ENCODE measurements at regions not wholly inside any gene's neighbourhood (a gene's known extent, or its start where the extent isn't known, plus 50 kb on each side); places are given as distances from the start of the nearest gene placed in this dataset.
A peak's percentile ranks its signal among the peaks of the same experiment; 100 is the strongest.

DNA sequence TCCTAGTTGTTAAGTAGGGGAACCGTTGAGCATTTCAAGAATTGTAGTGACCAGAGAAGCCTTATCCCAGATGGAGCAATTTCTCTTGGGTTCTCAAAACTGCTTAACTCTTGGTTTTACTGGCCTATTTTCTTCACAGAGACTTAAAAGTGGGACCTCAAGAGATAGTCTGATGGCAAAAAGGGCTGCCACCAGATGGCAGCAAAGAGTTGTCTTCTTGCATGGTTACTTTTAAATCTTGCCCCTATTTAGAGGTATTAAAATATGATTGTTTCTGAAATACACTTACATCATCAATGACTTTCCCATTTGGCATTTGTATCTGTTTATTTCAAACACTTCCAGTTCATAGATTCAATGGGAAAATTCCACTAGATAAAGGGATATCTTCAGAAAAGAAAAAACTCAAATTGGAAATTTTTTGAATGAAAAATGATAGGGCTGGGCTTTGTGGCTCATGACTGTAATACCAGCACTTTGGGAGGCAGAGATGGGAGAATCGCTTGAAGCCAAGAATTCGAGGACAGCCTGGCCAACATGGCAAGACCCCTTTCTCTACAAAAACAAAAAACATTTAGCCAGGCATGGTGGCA, 69.9 kb upstream of the CNTN1 start:
- WGBS (ENCODE audit: insufficient coverage), result 67% methylated on average over 1 of the region's 3 CpGs
- no peaks in the 10 kb centered on the region for H4K20me1 ChIP-seq (ENCODE audit: insufficient read depth, low read length)
- Mint-ChIP-seq H3K9me3 (peaks cover 0 to 1% (median 0%) of the 10 kb centered on the region in 7 donors), H3K27me3 (ENCODE audit: low read depth in 3 of 3) (peaks cover 0 to 2% (median 0%) of the 10 kb centered on the region in 3 donors), H3K4me3 (no peak overlapping the region), H3K27ac (no peak overlapping the region), H3K4me1 (no peaks in the 10 kb centered on the region), H3K36me3 (no peaks in the 10 kb centered on the region)
- H3K79me2 ChIP-seq (ENCODE audit: insufficient read depth, low read length), result no peaks in the 10 kb centered on the region
- no peaks in the 10 kb centered on the region for H3K36me3 ChIP-seq (replicated peaks in 1 of 2; ENCODE audit: control insufficient read depth in 1 of 2, insufficient read depth in 2 of 2, low read length in 2 of 2)
- H3K4me1 ChIP-seq (ENCODE audit: control insufficient read depth in 1 of 2, insufficient read depth in 2 of 2, low read length in 2 of 2), result no peaks in the 10 kb centered on the region
- no peak overlapping the region for H3K9ac ChIP-seq (ENCODE audit: insufficient read depth, low read length, poor library complexity, severe bottlenecking)
- H3K4me2 ChIP-seq (replicated peaks; ENCODE audit: extremely low read depth, low read length, poor library complexity, severe bottlenecking), result no peak overlapping the region
- intact Hi-C loops (cut with micrococcal nuclease), result no loop called here
- H2AFZ ChIP-seq (ENCODE audit: insufficient read depth, low read depth, low read length, poor library complexity, severe bottlenecking), result no peak overlapping the region
- H3K27me3 ChIP-seq (ENCODE audit: control insufficient read depth in 2 of 2, insufficient read depth in 2 of 2, low read length in 2 of 2), result no peaks in the 10 kb centered on the region
- H3K9me3 ChIP-seq (replicated peaks in 1 of 2; ENCODE audit: control insufficient read depth in 1 of 2, insufficient read depth in 1 of 2, low read length in 2 of 2), result no peaks in the 10 kb centered on the region
- no peak overlapping the region for H3K4me3 ChIP-seq (replicated peaks in 1 of 3; ENCODE audit: low read depth in 2 of 3, low read length in 3 of 3)
- TF ChIP-seq, protein P1, sequence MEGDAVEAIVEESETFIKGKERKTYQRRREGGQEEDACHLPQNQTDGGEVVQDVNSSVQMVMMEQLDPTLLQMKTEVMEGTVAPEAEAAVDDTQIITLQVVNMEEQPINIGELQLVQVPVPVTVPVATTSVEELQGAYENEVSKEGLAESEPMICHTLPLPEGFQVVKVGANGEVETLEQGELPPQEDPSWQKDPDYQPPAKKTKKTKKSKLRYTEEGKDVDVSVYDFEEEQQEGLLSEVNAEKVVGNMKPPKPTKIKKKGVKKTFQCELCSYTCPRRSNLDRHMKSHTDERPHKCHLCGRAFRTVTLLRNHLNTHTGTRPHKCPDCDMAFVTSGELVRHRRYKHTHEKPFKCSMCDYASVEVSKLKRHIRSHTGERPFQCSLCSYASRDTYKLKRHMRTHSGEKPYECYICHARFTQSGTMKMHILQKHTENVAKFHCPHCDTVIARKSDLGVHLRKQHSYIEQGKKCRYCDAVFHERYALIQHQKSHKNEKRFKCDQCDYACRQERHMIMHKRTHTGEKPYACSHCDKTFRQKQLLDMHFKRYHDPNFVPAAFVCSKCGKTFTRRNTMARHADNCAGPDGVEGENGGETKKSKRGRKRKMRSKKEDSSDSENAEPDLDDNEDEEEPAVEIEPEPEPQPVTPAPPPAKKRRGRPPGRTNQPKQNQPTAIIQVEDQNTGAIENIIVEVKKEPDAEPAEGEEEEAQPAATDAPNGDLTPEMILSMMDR (IDR thresholded peaks at IDR 0.05), result peak; percentile 73
- no peak overlapping the region for H3K27ac ChIP-seq (ENCODE audit: low read depth in 1 of 2, low read length in 2 of 2)
- DNase-seq, result peak in 2 of 3 donors; percentile 4 to 7

DNA sequence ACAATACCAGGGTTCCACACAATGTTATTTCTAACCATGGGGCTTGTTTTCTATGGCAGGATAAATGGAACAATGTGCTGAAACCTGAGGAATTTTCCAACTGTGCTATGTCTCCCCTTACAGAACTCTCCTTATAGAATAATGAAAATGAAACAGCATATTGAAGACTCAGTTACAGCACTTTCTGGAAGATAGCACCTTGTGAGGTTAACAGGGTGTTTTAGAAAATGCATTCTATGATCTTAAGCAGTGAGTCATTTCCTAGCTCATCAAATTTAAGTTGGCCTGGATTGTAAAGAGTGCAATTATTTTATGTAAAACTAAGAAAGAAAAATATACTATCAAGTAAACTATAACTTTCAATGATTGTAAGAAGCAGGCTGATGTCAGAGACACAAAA, 60.1 kb upstream of the CNTN1 start:
- no peak for DNase-seq
- Mint-ChIP-seq H3K27me3 (ENCODE audit: low read depth in 3 of 3) (peaks cover 0 to 3% (median 1%) of the 10 kb centered on the region in 3 donors), H3K9me3 (peaks cover 0 to under 1% (median 0%) of the 10 kb centered on the region in 7 donors), H3K4me1 (no peaks in the 10 kb centered on the region), H3K4me3 (no peak overlapping the region), H3K36me3 (no peaks in the 10 kb centered on the region), H3K27ac (no peak overlapping the region)
- Histone ChIP-seq H3K4me3 (replicated peaks in 1 of 3; ENCODE audit: low read depth in 2 of 3, low read length in 3 of 3) (no peak overlapping the region), H3K4me2 (replicated peaks; ENCODE audit: extremely low read depth, low read length, poor library complexity, severe bottlenecking) (no peak overlapping the region), H2AFZ (ENCODE audit: insufficient read depth, low read depth, low read length, poor library complexity, severe bottlenecking) (no peak overlapping the region), H3K9ac (ENCODE audit: insufficient read depth, low read length, poor library complexity, severe bottlenecking) (no peak overlapping the region), H3K4me1 (ENCODE audit: control insufficient read depth in 1 of 2, insufficient read depth in 2 of 2, low read length in 2 of 2) (no peaks in the 10 kb centered on the region), H4K20me1 (ENCODE audit: insufficient read depth, low read length) (no peaks in the 10 kb centered on the region), H3K27ac (ENCODE audit: low read depth in 1 of 2, low read length in 2 of 2) (no peak overlapping the region), H3K79me2 (ENCODE audit: insufficient read depth, low read length) (no peaks in the 10 kb centered on the region), H3K27me3 (ENCODE audit: control insufficient read depth in 2 of 2, insufficient read depth in 2 of 2, low read length in 2 of 2) (no peaks in the 10 kb centered on the region), H3K9me3 (replicated peaks in 1 of 2; ENCODE audit: control insufficient read depth in 1 of 2, insufficient read depth in 1 of 2, low read length in 2 of 2) (no peaks in the 10 kb centered on the region), H3K36me3 (replicated peaks in 1 of 2; ENCODE audit: control insufficient read depth in 1 of 2, insufficient read depth in 2 of 2, low read length in 2 of 2) (no peaks in the 10 kb centered on the region)
- intact Hi-C loops (cut with micrococcal nuclease), result no loop called here
- TF ChIP-seq, protein P1 (IDR thresholded peaks at IDR 0.05), result no peak

Measured in CD14-positive monocyte (primary cell).